Ecto neural progenitor cell (in vitro differentiated cells): ENCODE measurements at regions not wholly inside any gene's neighbourhood (a gene's known extent, or its start where the extent isn't known, plus 50 kb on each side); places are given as distances from the start of the nearest gene placed in this dataset.
"Not testable (repeated sequence)": the region's sequence is repeated elsewhere in the genome, so short reads cannot be mapped to it uniquely, and the experiment has no call there.

Source experiments
- DNase-seq: peaks from one replicate; pipeline ENCODE4 v3.0.0-alpha.2; 2018; ENCODE audit warnings: low spot score

DNA sequence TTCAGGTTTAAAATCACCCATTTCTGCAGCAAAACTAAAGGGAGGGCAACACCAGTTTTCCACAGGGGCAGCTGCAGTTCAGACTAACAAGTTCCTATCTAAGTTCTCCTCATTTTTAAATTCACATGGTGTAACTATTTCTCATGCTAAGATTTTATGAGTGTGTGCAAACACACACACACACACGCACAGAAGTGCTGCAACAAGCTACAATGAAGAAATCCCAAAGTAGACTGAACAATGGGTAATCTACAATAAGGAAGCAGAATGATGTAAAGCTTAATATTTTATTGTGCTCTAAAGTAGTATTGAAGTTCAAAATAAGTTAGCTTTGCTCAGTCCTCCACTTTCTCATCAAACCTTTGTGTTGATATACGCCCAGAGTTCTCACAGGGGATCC, 140.8 kb upstream of the SPATA31A3 start:
- not testable (repeated sequence) for DNase-seq

DNA sequence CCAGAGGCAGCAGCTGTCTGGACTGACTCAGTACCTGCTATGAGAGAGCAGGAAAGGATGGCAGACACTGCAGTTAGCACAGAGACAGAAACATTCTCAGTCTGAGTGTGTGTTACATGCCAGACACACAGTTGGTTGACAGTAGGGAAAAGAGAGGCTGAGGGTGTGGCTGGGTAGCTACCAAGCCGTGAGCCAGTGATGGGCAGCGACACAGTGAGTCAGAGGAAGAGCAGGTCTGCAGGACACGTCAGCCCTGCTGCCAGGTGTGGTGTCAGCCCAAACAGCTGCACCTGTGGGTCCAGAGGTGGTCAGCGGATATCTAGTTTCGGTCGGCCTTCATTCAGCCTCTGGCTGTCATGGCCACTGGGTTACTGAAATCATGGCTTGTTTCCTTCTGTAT, 124.4 kb upstream of the SPATA31A3 start:
- DNase-seq, result not testable (repeated sequence)

DNA sequence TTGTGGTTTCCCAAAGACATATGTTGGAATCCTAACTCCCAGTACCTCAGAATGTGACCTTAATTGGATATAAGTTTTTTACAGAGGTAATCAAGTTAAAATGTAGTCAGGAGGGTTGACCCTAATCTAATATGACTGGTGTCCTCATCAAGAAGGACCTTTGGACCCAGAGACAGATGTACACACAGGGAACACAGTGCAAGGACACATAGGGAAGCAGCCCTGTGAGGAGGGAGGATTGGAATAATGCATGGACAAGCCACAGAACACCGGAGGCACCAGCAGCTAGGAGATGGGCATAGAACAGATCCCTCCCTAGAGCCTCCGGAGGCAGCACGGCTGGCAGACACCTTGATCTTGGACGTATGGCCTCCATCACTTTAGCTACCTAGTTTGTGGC, 119.8 kb upstream of the SPATA31A3 start:
- DNase-seq, result not testable (repeated sequence)

DNA sequence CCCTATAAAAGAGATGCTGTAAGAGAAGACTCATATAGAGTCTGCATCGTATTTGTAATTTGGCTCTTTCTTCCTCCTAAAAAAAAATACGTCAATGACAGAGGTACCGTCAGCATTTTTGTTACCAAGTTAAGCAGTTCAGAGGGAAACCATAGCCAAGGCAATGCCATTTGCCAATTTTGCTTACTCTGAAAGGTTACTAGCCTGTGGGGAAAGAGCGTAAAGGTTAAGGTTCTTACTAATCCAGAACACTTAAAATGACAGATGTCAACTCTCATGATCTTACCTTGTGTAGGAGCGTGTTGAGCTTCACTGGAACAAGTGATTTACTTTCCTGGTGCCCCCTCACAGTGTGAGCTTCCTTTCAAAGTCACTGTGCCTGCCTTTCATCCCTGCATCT, 119.4 kb upstream of the SPATA31A3 start:
- DNase-seq, result not testable (repeated sequence)

DNA sequence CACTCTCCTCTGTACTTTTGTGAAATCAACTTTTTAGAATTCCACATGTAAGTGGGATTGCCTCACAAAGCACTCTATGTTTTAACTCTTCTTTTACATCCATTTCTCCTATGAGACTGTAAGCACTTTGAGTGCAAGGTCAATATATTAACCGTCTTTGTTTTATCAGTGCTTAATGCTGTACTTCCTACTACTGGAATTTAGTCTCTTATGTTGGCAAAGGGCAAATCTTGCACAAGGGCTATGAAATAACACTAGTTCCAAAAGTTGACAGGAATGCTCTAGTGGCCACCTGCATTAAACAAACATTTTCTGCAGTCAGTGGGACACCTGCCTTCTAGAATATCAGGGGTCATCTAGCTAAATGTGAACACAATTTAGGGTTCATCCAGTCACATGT, 117.5 kb upstream of the SPATA31A3 start:
- not testable (repeated sequence) for DNase-seq

DNA sequence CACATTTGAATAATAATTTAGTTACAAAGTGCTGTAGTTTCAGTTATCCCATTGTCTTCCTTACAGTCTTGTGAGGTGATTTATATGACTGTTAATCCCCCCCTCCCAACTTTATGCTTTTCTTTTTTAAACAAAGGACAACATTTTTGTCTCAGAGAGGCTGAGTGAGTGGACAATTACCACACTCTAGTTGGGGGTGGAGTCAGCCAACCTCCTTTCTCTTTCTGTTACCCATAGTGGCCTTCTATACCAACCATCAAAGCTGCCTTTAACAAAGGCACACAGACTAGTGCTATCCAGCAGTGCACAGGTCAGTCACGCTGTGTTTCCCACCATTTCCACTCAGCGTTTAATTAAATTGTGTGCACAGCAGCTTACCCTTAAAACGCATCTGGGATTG, 114.3 kb upstream of the SPATA31A3 start:
- DNase-seq, result not testable (repeated sequence)

DNA sequence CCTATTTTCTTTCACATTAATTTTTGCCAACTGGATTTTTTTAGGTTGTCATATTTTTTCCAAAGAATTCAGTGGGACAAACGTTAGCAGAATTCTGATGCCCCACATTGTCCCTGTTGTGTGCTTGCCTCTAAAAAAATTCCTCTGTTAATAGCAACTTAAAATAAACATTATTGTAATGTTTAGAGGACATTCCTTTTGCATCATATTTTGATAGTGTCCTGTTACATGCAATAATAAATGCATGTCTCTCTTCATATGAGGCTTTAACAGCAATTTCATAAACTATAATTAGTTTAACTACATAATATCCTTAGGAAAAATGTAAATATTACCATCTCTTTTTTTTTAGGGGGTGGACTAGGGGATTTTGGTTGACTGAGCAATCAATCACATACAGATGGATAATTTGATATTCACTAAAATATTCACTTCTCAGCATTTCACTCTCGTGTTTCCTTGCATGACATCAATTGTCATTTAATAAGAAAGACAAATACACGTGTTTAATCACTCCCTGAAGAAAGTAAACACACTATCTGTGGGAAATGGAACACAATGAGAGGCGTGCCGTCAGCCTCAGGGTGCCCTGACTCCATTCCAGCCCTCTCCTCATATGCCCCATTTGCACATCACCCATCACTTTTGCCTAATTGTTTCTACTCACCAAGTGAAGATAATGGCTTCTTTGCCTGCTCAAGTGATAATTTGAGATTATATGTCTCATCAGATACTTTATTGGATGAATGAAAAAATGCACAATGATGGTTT, 110.3 kb upstream of the SPATA31A3 start:
- not testable (repeated sequence) for DNase-seq

DNA sequence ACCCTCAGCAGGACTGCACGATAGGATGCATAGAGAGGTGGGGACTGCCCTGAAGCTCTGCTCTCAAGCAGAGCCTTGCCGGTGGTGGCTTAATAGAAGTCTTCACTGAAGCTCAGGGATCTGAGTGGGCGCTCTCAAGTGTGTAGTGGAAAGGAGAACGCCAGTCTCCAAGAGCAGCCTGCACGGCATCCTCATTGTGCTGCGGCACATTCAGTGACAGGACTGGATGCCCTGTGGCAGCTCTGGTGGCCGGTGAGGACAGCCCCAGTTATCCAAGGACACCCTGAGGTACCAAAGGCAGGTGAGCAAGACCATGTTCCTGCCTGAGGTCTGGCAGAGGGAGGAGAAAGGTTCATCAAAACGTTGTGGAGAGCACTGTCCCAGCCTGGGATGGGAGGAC, 98.8 kb upstream of the SPATA31A3 start:
- not testable (repeated sequence) for DNase-seq

DNA sequence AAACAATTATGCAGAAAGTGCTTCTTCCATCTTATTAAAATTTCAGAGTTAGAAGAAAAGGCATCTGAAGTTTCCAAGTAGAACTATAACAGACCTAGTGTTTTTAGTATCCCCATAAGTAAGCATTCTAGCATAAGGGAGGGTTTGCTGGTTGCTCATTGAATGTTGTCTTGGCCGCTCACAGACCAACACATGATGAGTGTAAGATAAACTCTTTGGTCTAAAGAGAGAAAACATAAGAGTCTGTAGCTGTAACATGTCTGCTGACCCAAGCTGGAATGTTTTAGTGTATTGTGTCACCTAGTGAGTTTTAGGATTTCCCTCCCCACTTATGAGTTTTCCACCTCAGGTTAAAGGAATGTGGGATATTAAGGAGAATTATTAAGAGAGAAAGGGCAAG, 94.5 kb upstream of the SPATA31A3 start:
- not testable (repeated sequence) for DNase-seq

DNA sequence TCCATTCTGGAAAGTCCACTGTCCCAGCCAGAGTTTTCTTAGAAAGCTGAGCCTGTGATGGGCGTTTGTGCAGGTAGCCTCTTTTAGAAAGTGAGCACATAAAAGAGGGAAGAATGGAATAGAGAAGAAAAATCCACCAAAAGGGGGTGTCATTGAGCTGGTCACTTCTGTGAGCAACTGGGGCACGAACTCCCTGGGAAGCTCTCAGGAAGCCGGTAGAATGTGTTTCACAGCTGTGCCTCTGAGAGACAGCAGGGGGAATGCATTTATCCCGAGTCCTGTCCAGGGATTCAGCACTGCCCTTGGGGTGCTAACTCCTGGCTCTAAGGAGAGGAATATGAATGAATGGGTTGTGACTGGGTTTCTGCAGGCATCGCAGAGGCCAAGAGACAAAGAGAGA, 73.8 kb upstream of the SPATA31A3 start:
- DNase-seq, result not testable (repeated sequence)

DNA sequence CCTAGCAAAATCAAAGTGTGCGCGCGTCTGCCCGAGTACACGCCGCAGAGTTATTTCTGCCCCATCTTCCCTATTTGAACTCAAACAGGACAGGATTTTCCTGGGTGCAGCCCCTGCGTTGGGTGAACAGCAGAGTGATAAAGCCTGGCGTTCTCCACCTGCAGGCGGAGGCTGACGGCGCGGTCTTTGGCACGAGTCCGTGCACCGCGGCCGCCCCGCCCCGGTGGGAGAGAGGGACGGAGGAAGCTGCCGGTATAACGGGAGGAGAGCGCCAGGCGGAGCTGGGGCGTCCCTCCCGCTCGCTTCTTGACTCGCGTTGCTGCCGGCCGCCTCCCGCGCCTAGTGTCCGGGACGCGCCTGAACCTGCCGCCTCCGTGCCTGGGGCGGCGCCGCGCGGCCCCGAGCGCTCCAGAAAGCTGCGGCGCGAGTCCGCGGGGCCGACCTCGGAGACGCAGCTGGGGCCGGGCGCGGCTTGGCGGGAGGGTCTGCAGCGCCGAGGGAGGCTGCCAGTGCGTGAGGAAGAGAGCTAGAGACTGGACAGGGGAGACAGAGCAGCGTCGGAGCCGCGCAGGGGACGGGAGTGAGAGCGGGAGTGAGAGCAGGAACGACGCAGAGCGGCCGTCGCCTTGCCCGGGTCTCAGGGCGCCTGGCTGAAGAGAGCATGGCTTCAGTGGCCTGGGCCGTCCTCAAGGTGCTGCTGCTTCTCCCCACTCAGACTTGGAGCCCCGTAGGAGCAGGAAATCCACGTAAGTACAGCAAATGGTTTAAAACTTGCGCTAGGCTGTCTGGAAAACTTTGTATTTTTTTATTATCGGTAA, 66.8 kb upstream of the SPATA31A3 start:
- peak; percentile 68 for DNase-seq
